Caco-2 (cell line): ENCODE measurements at regions not wholly inside any gene's neighbourhood (a gene's known extent, or its start where the extent isn't known, plus 50 kb on each side); places are given as distances from the start of the nearest gene placed in this dataset.

Experiments
- BruUV-seq: library from RNA; stranded (reverse); fragments of 400-500 nt; replicated peaks from 2 replicates; lab custom pipeline; 2021; lab: Mats Ljungman, UMichigan
- CTCF ChIA-PET: fragments of 300-600 bp; sonication (Branson Sonifier 250); formaldehyde crosslinking; loops from one replicate; lab custom pipeline; 2022; ENCODE audit warnings: antibody characterized with exemption; lab: Charles Lee
- POLR2A ChIA-PET: fragments of 300-600 bp; sonication (Branson Sonifier 250); formaldehyde crosslinking; loops from one replicate; lab custom pipeline; 2022; ENCODE audit warnings: antibody characterized with exemption; lab: Charles Lee
- DNase-seq, 2 experiments: peaks; one replicate each; pipeline versions ENCODE4 v3.0.0 to v3.0.0-alpha.2; 2020 to 2022
- H3K27me3 ChIP-seq: replicated peaks from 2 replicates; pipeline ENCODE4 v1.6.0; 2011; ENCODE audit warnings: low read length; ENCODE audit not compliant: control insufficient read depth, insufficient read depth
- H3K36me3 ChIP-seq: 2 replicates; pipeline ENCODE4 v1.5.1; 2011; ENCODE audit warnings: low read length; ENCODE audit not compliant: control insufficient read depth, insufficient read depth
- H3K4me1 ChIP-seq: fragments of 250-450 bp; sonication (Bioruptor Pico); 2 replicates; pipeline ENCODE4 v1.5.1; 2020; ENCODE audit warnings: mild to moderate bottlenecking
- H3K4me3 ChIP-seq: 2 replicates; pipeline ENCODE4 v1.5.1; 2011; ENCODE audit warnings: low read depth, mild to moderate bottlenecking, control low read depth, low read length
- H3K9me3 ChIP-seq: fragments of 250-450 bp; sonication (Bioruptor Pico); 2 replicates; pipeline ENCODE4 v1.5.1; 2020; ENCODE audit warnings: mild to moderate bottlenecking, moderate library complexity
- H3K27ac Mint-ChIP-seq: one replicate; pipeline ENCODE4 v1.8.0; 2022; ENCODE audit warnings: mixed read lengths; ENCODE audit not compliant: unreplicated experiment
- H3K27me3 Mint-ChIP-seq: one replicate; pipeline ENCODE4 v1.8.0; 2022; ENCODE audit warnings: mixed read lengths; ENCODE audit not compliant: insufficient read depth, unreplicated experiment
- H3K36me3 Mint-ChIP-seq: one replicate; pipeline ENCODE4 v1.8.0; 2022; ENCODE audit warnings: mild to moderate bottlenecking, mixed read lengths; ENCODE audit not compliant: insufficient read depth, unreplicated experiment
- H3K4me1 Mint-ChIP-seq: one replicate; pipeline ENCODE4 v1.8.0; 2022; ENCODE audit warnings: low read depth, mixed read lengths; ENCODE audit not compliant: unreplicated experiment
- H3K4me3 Mint-ChIP-seq: one replicate; pipeline ENCODE4 v1.8.0; 2022; ENCODE audit warnings: mild to moderate bottlenecking, moderate library complexity, mixed read lengths; ENCODE audit not compliant: unreplicated experiment
- H3K9me3 Mint-ChIP-seq: one replicate; pipeline ENCODE4 v1.8.0; 2022; ENCODE audit warnings: mixed read lengths; ENCODE audit not compliant: unreplicated experiment
- intact Hi-C: fragments of 100-400 bp; cut with micrococcal nuclease; formaldehyde crosslinking; loops from one replicate; pipeline ENCODE4 v1.10.0; 2022; ENCODE audit not compliant: unreplicated experiment
- TF ChIP-seq, protein P1 (sequence below), 2 experiments: fragments of 200-600 bp in 1 of 2; IDR thresholded peaks; 1 replicate in 1 of 2; 2 replicates in 1 of 2; pipeline versions ENCODE4 v1.5.1 to v1.8.0; 2011 to 2022; ENCODE audit warnings: antibody characterized with exemption in 1 of 2, control low read depth in 1 of 2, inconsistent platforms in 1 of 2, low read depth in 1 of 2, low read length in 1 of 2, mild to moderate bottlenecking in 1 of 2, moderate library complexity in 1 of 2; ENCODE audit not compliant: insufficient read depth in 1 of 2, severe bottlenecking in 1 of 2, unreplicated experiment in 1 of 2

DNA sequence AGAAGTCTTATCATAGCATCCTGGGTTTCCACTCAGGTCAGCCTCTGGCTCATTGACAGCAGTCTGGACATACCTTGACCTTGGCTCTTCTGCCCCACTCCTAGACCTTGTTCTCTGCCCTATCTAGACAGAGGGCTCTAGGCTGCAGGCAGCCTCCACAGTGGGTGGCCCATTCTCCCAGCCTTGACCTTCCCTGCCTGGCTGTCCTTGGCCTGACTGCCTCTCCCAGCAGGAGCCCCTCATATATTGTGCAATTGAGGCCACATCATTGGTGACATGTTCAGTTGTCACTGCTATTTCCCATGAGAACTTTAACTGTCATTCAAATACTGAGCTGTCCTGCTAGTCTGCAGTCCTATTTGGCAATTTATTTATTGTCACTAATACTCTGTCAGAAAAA lies 503.4 kb downstream of the PLXNA4 start:
- Mint-ChIP-seq H3K36me3 (no peaks in the 10 kb centered on the region), H3K9me3 (no peaks in the 10 kb centered on the region), H3K4me3 (no peak overlapping the region), H3K27me3 (peaks cover 29% of the 10 kb centered on the region), H3K4me1 (no peaks in the 10 kb centered on the region), H3K27ac (no peak overlapping the region)
- Histone ChIP-seq H3K27me3 (peaks cover 1% of the 10 kb centered on the region), H3K4me1 (no peaks in the 10 kb centered on the region), H3K4me3 (no peak overlapping the region), H3K9me3 (no peaks in the 10 kb centered on the region), H3K36me3 (no peaks in the 10 kb centered on the region)
- intact Hi-C loops, result no loop called here
- no TSS peak for BruUV-seq
- CTCF ChIA-PET, result no interaction called here
- POLR2A ChIA-PET, result no interaction called here
- TF ChIP-seq, protein P1, sequence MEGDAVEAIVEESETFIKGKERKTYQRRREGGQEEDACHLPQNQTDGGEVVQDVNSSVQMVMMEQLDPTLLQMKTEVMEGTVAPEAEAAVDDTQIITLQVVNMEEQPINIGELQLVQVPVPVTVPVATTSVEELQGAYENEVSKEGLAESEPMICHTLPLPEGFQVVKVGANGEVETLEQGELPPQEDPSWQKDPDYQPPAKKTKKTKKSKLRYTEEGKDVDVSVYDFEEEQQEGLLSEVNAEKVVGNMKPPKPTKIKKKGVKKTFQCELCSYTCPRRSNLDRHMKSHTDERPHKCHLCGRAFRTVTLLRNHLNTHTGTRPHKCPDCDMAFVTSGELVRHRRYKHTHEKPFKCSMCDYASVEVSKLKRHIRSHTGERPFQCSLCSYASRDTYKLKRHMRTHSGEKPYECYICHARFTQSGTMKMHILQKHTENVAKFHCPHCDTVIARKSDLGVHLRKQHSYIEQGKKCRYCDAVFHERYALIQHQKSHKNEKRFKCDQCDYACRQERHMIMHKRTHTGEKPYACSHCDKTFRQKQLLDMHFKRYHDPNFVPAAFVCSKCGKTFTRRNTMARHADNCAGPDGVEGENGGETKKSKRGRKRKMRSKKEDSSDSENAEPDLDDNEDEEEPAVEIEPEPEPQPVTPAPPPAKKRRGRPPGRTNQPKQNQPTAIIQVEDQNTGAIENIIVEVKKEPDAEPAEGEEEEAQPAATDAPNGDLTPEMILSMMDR (IDR thresholded peaks at IDR 0.05; ENCODE audit: insufficient read depth in 1 of 2, low read depth in 1 of 2, low read length in 1 of 2, severe bottlenecking in 1 of 2, unreplicated experiment in 1 of 2), result no peak
- DNase-seq, result no peak

GRCh38 chr7:132072165-132072564 lies 504.1 kb downstream of the PLXNA4 start:
- intact Hi-C loops, result no loop called here
- Mint-ChIP-seq H3K36me3 (no peaks in the 10 kb centered on the region), H3K27me3 (peaks cover 29% of the 10 kb centered on the region), H3K9me3 (no peaks in the 10 kb centered on the region), H3K4me3 (no peak overlapping the region), H3K4me1 (no peaks in the 10 kb centered on the region), H3K27ac (no peak overlapping the region)
- DNase-seq, result no peak
- ChIA-PET POLR2A (no interaction called here), CTCF (no interaction called here)
- Histone ChIP-seq H3K27me3 (peaks cover 3% of the 10 kb centered on the region), H3K4me3 (no peak overlapping the region), H3K4me1 (no peaks in the 10 kb centered on the region), H3K36me3 (no peaks in the 10 kb centered on the region), H3K9me3 (no peaks in the 10 kb centered on the region)
- no TSS peak for BruUV-seq
- TF ChIP-seq, protein P1 (IDR thresholded peaks at IDR 0.05; ENCODE audit: insufficient read depth in 1 of 2, low read depth in 1 of 2, low read length in 1 of 2, severe bottlenecking in 1 of 2, unreplicated experiment in 1 of 2), result no peak

DNA sequence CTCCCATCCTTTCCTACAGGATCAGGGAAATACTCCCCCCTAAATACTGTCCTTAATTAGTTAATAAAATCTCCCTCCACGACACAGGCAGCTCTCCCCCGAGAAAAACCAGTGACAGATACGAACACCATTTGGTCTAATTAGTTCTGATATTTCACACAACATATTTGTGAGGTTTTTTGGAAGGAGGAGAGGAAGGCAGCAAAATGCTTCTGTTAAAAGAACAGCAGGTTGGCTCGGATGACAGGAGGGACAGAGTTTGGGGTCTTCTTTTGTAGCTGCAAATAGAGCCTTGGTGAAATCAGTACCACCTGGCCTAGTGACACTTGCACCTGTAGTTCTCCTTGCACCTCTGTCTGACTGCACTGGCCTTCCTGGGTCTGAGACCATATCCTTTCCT lies 507.0 kb downstream of the PLXNA4 start:
- Mint-ChIP-seq H3K27ac (no peak overlapping the region), H3K4me3 (no peak overlapping the region), H3K9me3 (no peaks in the 10 kb centered on the region), H3K4me1 (no peaks in the 10 kb centered on the region), H3K27me3 (peaks cover 20% of the 10 kb centered on the region), H3K36me3 (no peaks in the 10 kb centered on the region)
- Histone ChIP-seq H3K9me3 (no peaks in the 10 kb centered on the region), H3K4me3 (no peak overlapping the region), H3K36me3 (no peaks in the 10 kb centered on the region), H3K4me1 (no peaks in the 10 kb centered on the region), H3K27me3 (peaks cover 1% of the 10 kb centered on the region; the same call in 1 of the 2 replicates)
- DNase-seq, result no peak
- CTCF ChIA-PET, result no interaction called here
- BruUV-seq, result no TSS peak
- POLR2A ChIA-PET, result no interaction called here
- TF ChIP-seq, protein P1 (IDR thresholded peaks at IDR 0.05; ENCODE audit: insufficient read depth in 1 of 2, low read depth in 1 of 2, low read length in 1 of 2, severe bottlenecking in 1 of 2, unreplicated experiment in 1 of 2), result no peak
- intact Hi-C loops, result no loop called here
